ENCODE measurements at regions not wholly inside any gene's neighbourhood (a gene's known extent, or its start where the extent isn't known, plus 50 kb on each side); places are given as distances from the start of the nearest gene placed in this dataset.

DNA sequence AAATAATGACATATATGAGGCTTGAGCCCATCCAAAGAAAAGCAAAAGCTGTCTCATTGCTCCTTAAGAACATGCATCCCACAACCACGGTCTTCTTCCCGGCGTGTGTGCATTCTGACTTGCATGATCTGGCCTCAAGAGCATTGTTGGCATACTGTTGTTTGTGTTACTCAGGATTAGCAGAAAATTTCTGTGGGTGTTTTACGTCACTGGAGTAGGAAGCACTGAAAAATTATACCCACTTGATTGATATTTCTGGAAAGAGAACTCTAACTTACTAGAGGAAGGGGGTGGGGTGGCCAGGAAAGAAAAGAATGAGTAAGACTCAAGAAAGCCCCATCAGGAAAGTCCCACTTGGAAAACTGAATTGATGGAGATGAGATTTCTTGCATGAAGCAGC, 326.2 kb upstream of the PRDM1 start:
- TF ChIP-seq, protein P1, sequence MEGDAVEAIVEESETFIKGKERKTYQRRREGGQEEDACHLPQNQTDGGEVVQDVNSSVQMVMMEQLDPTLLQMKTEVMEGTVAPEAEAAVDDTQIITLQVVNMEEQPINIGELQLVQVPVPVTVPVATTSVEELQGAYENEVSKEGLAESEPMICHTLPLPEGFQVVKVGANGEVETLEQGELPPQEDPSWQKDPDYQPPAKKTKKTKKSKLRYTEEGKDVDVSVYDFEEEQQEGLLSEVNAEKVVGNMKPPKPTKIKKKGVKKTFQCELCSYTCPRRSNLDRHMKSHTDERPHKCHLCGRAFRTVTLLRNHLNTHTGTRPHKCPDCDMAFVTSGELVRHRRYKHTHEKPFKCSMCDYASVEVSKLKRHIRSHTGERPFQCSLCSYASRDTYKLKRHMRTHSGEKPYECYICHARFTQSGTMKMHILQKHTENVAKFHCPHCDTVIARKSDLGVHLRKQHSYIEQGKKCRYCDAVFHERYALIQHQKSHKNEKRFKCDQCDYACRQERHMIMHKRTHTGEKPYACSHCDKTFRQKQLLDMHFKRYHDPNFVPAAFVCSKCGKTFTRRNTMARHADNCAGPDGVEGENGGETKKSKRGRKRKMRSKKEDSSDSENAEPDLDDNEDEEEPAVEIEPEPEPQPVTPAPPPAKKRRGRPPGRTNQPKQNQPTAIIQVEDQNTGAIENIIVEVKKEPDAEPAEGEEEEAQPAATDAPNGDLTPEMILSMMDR (IDR thresholded peaks at IDR 0.05) = no peak
- no peak for TF ChIP-seq POLR2A (IDR thresholded peaks at IDR 0.05)

All from testis (tissue), 2 donors.